Muscle of leg (tissue), 3 donors: ENCODE measurements at regions not wholly inside any gene's neighbourhood (a gene's known extent, or its start where the extent isn't known, plus 50 kb on each side); places are given as distances from the start of the nearest gene placed in this dataset.
"Not testable (repeated sequence)": the region's sequence is repeated elsewhere in the genome, so short reads cannot be mapped to it uniquely, and the experiment has no call there.

Source experiments
- DNase-seq: peaks from one replicate; pipeline ENCODE4 v3.0.0; 2013
- H3K27ac ChIP-seq: one replicate; pipeline ENCODE4 v1.5.1; 2013; ENCODE audit warnings: mild to moderate bottlenecking, low read length, control low read depth
- H3K27me3 ChIP-seq: one replicate; pipeline ENCODE4 v1.6.1; 2013; ENCODE audit warnings: low read length; ENCODE audit not compliant: control insufficient read depth, insufficient read depth
- H3K36me3 ChIP-seq: one replicate; pipeline ENCODE4 v1.6.1; 2013; ENCODE audit warnings: low read length; ENCODE audit not compliant: control insufficient read depth, insufficient read depth
- H3K4me1 ChIP-seq: one replicate; pipeline ENCODE4 v1.6.1; 2013; ENCODE audit warnings: low read length; ENCODE audit not compliant: control insufficient read depth, insufficient read depth
- H3K4me3 ChIP-seq: one replicate; pipeline ENCODE4 v1.5.1; 2013; ENCODE audit warnings: low read length, control low read depth
- H3K9me3 ChIP-seq: replicated peaks from 2 replicates; pipeline ENCODE4 v1.6.1; 2013; ENCODE audit warnings: low read depth, low read length; ENCODE audit not compliant: control insufficient read depth
- WGBS: methylation state at CpG from one replicate; pipeline ENCODE4 v1.1.5; 2013; ENCODE audit warnings: missing lambda C conversion rate; ENCODE audit not compliant: insufficient coverage; 5-methylcytosine and 5-hydroxymethylcytosine counted together

GRCh38 chr4:115514675-115515074, 401.3 kb upstream of the NDST4 start:
- Histone ChIP-seq H3K4me3 (no peak overlapping the region), H3K36me3 (no peaks in the 10 kb centered on the region), H3K27ac (no peak overlapping the region), H3K27me3 (no peaks in the 10 kb centered on the region), H3K9me3 (no peaks in the 10 kb centered on the region), H3K4me1 (no peaks in the 10 kb centered on the region)
- WGBS, result no CpG with 5 or more reads among the region's 1 CpG
- DNase-seq, result no peak

DNA sequence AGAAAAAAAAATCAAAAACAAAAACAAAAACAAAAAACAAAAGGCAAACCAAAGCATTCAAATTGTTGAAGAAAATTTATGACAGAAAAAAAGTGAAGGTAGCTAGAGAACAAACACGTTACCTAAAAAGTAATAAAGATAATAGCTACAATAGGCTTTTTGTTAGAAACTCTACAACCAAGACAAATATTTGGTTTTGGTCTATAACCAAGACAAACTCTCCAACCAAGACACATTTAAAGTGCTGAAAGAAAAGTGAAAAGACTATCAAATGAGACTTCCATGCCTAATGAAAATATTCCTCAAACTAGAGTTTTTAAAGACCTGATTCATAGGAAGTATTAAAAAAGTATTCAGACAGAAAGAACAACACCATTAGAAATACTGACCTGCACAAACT, 391.9 kb upstream of the NDST4 start:
- H3K27ac ChIP-seq, result no peak overlapping the region
- H3K36me3 ChIP-seq, result no peaks in the 10 kb centered on the region
- H3K9me3 ChIP-seq, result no peaks in the 10 kb centered on the region
- no peak overlapping the region for H3K4me3 ChIP-seq
- H3K27me3 ChIP-seq, result no peaks in the 10 kb centered on the region
- H3K4me1 ChIP-seq, result no peaks in the 10 kb centered on the region
- DNase-seq, result no peak
- no CpG with 5 or more reads among the region's 1 CpG for WGBS

- Histone ChIP-seq H3K4me1 (no peaks in the 10 kb centered on the region), H3K36me3 (no peaks in the 10 kb centered on the region), H3K27me3 (no peaks in the 10 kb centered on the region), H3K27ac (no peak overlapping the region), H3K9me3 (no peaks in the 10 kb centered on the region), H3K4me3 (no peak overlapping the region)
- 47% methylated on average over 2 of the region's 2 CpGs for WGBS
- DNase-seq, result no peak
Measured at GRCh38 chr4:115501656-115502055, 388.2 kb upstream of the NDST4 start.

DNA sequence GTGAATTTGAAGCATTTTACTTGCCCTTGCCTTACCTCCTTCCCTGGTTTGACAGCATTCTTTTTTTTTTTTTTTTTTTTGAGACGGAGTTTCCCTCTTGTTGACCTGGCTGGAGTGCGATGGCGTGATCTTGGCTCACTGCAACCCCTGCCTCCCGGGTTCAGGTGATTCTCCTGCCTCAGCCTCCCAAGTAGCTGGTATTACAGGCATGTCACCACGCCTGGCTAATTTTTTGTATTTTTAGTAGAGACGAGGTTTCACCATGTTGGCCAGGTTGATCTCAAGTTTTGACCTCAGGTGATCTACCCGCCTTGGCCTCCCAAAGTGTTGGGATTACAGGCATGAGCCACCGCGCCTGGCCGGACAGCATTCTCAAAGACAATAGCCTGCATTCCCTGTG, 380.4 kb upstream of the NDST4 start:
- not testable (repeated sequence) for H3K4me3 ChIP-seq, H3K4me1 ChIP-seq, H3K36me3 ChIP-seq, H3K9me3 ChIP-seq, DNase-seq, H3K27ac ChIP-seq, H3K27me3 ChIP-seq
- 83% methylated on average over 3 of the region's 10 CpGs for WGBS

DNA sequence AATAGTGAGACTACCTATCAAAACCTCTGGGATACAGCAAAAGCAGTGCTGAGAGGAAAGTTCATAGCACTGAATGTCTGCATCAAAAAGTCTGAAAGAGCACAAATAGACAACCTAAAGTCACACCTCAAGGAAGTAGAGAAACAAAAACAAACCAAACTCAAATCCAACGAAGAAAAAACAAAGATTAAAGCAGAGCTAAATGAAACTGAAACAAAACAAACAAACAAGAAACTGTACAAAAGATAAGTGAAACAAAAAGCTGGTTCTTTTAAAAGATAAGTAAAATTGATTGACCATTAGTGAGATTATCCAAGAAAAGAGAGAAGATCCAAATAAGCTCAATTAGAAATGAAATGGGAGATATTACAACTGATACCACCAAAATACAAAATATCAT, 378.3 kb upstream of the NDST4 start:
- Histone ChIP-seq H3K27ac (no peak overlapping the region), H3K4me3 (no peak overlapping the region), H3K9me3 (peaks cover 2% of the 10 kb centered on the region), H3K4me1 (no peaks in the 10 kb centered on the region), H3K27me3 (no peaks in the 10 kb centered on the region), H3K36me3 (no peaks in the 10 kb centered on the region)
- no peak for DNase-seq
- no CpG with 5 or more reads among the region's 1 CpG for WGBS

DNA sequence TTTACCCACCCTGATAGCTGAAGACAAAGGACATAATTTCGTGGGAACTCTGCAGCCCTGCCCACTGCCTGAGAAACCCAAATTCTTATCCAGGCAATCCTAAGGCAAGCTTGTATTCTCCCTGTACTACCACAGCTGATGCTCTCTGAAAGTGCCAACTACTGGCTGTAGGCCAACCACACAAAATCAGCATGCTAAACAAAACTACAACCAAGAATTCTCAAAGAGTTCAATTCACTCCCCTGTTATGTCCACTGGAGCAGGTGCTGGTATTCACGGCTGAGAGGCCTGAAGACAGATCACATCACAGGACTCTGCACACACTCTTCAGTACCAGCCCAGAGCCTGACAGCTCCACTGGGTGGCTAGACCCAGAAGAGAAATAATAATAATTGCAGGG, 375.9 kb upstream of the NDST4 start:
- WGBS, result 45% methylated on average over 1 of the region's 2 CpGs
- Histone ChIP-seq H3K27ac (no peak overlapping the region), H3K27me3 (no peaks in the 10 kb centered on the region), H3K4me3 (no peak overlapping the region), H3K4me1 (no peaks in the 10 kb centered on the region), H3K36me3 (no peaks in the 10 kb centered on the region), H3K9me3 (peaks cover 2% of the 10 kb centered on the region)
- no peak for DNase-seq

DNA sequence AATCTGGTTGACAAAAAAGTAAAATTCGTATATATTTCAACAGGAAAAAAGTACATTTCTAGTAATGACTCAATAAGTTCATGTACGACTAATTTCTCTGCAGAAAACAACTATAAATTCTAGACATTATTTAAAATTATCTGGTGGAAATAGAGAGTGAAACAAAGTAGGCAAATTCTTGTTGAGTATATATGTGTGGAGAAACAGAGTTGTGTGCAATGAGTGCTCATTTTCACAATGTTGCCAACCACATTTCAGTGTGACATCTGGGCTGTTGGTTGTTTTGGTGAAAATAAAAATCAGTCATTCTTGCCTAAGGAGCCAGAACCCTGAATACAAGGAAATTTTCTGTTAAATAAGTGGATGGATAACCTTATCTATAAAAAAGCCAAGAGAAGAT, 372.0 kb upstream of the NDST4 start:
- Histone ChIP-seq H3K27me3 (no peaks in the 10 kb centered on the region), H3K4me1 (no peaks in the 10 kb centered on the region), H3K9me3 (peaks cover 2% of the 10 kb centered on the region), H3K27ac (no peak overlapping the region), H3K36me3 (no peaks in the 10 kb centered on the region), H3K4me3 (no peak overlapping the region)
- WGBS, result no CpG with 5 or more reads among the region's 2 CpGs
- DNase-seq, result no peak

GRCh38 chr4:115484479-115484878, 371.1 kb upstream of the NDST4 start:
- Histone ChIP-seq H3K9me3 (peaks cover 1% of the 10 kb centered on the region), H3K27me3 (no peaks in the 10 kb centered on the region), H3K4me3 (no peak overlapping the region), H3K27ac (no peak overlapping the region), H3K36me3 (no peaks in the 10 kb centered on the region), H3K4me1 (no peaks in the 10 kb centered on the region)
- WGBS, result 83% methylated on average over 1 of the region's 4 CpGs
- DNase-seq, result no peak

DNA sequence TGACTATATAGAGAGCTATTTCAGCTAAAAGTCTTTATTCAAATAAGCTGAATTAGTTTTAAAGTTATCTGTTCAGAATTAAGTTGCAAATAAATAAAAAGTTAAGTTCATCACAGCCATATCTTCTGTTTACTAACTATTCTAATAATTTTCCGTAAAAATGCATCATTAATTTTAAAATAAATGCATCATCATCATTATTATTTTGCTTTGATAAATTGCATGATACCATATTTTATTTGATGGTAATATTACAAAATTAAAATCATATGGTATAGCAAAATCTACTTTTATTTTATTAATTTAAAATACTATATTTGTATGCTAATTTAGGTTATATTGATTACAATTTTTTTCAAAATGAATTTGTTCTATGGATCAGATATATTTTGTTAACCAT, 357.3 kb upstream of the NDST4 start:
- H3K4me3 ChIP-seq, result no peak overlapping the region
- H3K27me3 ChIP-seq, result no peaks in the 10 kb centered on the region
- no peaks in the 10 kb centered on the region for H3K9me3 ChIP-seq
- H3K36me3 ChIP-seq, result no peaks in the 10 kb centered on the region
- H3K4me1 ChIP-seq, result no peaks in the 10 kb centered on the region
- no CpG with 5 or more reads among the region's 1 CpG for WGBS
- no peak for DNase-seq
- no peak overlapping the region for H3K27ac ChIP-seq

DNA sequence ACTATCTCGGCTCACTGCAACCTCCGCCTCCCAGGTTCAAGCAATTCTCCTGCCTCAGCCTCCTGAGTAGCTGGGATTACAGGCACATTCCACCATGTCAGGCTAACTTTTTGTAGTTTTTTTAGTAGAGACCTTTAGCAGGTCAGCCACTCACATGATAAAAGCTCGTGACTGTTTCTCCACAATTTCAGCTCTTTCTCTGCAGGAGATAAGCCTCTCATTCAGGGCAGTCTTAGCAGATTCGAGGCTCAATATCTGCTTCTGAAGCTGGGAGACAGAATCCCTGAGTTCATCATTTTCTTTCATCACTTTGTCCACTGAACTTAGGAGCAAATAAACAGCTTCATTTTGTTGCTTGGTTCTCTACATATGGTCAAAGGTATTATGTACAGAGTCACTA, 345.9 kb upstream of the NDST4 start:
- not testable (repeated sequence) for H3K27me3 ChIP-seq, H3K4me3 ChIP-seq, H3K27ac ChIP-seq, H3K36me3 ChIP-seq, H3K9me3 ChIP-seq, H3K4me1 ChIP-seq, DNase-seq
- 85% methylated on average over 4 of the region's 4 CpGs for WGBS

GRCh38 chr4:115456231-115456630, 342.8 kb upstream of the NDST4 start:
- no peak for DNase-seq
- no peaks in the 10 kb centered on the region for H3K9me3 ChIP-seq
- no peak overlapping the region for H3K27ac ChIP-seq
- no peak overlapping the region for H3K4me3 ChIP-seq
- no peaks in the 10 kb centered on the region for H3K36me3 ChIP-seq
- no CpG with 5 or more reads among the region's 1 CpG for WGBS
- no peaks in the 10 kb centered on the region for H3K27me3 ChIP-seq
- no peaks in the 10 kb centered on the region for H3K4me1 ChIP-seq
